ENCODE measurements at regions not wholly inside any gene's neighbourhood (a gene's known extent, or its start where the extent isn't known, plus 50 kb on each side); places are given as distances from the start of the nearest gene placed in this dataset.

DNA sequence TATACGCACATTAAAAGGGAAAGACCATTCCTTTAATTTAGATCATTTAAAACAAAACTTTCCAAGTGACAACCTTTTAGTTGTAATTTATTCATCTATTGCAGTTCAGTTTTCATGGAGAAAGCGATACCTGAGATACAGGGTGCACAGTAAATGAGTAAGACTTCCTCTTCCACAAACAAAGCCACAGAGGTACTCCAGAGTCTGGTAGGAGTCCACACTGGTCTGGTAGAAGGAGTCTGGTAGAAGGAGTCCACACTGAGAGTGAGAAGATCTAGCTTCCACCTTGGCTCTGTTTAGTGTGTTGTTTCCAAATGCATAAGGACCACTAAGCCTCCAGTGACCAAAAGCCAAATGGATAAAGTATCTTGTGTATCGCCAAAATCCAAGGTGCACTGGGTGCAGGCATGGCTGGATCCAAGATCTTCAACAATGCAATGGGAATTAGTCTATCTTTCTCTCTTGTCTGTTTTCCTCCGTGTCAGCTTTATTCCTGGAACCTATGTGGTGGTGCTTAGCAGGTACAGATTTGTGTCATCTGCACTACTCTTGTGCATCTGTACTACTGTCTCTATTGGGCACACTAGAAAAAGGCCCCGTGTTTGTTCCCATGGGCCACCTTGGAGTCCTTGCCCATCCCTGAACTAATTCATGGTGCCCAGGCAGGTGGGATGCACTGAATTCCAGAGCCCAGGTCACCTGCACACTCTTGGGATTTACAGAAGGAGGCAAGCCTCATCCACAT is 331.1 kb downstream of the BCL11B start:
- DNase-seq (ENCODE audit: low read depth), result no peak

DNA sequence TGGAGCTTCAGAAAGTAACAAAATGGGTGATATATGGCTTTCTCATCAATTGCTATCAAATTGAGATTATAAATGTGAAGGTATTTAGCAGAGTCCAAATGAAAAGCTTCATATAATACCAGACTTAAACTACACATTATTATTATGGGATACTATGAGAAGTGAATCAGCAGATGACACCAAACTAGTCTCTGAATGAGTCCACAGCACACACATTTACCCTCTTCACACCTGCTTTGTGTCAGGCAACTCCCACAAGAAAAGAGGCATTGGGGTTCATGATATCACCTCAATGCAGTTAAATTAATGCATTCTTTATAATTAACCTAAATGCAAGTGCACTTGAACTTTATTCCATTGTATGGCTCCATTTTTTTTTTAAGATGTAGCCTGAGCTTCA is 330.5 kb downstream of the BCL11B start:
- DNase-seq (ENCODE audit: low read depth), result no peak

DNA sequence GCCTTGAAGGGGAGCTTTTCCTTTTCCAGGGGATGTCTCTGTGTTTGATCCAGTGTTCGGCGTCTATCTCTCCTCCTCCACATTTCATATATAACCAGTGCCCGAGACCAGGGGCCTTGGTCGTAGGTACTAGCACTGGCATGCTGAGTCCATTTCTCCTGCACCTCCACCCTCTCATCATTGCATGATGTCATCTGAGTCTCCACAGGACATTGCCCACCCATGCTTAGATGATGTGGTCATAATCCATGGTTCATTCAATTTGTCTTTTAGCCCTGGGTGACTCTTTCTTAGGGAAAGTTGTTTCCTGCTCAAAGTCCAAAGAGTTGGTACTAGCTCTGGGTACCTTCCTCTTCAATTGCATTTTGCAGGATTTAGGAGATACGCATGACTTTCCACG is 328.1 kb downstream of the BCL11B start:
- no peak for DNase-seq (ENCODE audit: low read depth)

DNA sequence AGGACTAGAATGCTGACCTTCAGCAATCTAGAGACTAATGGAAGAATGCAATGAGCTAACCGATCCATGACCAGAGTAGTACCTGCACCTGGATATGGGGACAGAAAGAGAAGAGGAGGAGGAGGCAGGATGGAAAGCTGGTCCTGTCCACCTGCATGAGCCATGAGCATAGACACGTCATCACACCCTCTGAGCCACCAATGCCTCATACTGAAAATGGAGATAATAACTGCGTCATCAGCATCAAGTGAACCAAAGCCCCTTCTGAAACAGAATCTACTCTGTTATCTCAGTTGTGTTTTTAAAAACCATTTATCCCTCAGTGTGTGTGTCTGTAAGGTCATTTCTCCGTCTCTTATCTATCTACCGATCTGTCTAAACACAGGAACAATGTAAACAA is 327.0 kb downstream of the BCL11B start:
- DNase-seq (ENCODE audit: low read depth), result no peak

DNA sequence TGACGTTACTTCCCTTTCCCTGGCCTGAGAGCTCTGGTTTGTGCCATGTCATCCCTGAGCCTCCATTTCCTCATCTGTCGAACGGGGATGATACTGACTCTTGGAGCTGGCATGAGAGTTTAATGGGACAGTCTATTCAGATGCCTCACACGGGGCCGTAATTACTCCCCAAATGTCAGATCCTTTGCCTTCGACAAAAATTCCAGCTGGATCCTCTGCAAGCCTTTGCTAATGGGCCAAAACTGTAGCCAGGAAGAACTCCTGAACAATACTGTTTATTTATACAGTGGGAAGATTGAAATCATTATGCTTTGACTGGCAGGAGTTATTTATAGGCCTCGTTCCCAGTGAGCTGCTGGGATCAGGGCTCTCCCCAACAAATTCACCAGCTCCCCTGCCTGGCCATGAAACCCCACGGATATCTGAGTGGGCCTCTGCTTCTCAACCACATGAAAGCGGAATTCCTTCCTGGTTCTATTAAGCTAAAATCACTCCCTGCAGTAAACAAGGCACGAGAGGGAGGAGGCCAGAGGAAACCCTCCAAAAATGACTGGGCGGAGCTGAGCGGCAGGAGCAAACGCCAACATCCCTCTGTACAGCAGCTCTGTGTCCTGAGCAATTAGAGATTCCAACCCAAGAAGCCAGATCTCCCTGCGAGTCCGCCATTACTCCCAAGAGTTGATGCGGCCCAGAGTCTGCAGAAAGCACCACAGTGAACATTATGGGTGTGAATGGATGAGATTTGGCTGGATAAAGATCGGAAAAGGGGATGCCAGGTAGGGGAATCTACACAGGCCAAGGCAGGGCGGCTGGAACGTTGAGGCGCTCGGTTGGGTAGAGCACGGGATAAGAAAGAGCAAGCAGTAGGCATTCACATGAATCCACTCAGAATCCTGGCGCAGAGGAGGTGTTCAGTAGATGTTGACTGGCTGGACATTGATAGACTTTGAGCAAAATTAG is 326.1 kb downstream of the BCL11B start:
- DNase-seq (ENCODE audit: low read depth), result no peak

DNA sequence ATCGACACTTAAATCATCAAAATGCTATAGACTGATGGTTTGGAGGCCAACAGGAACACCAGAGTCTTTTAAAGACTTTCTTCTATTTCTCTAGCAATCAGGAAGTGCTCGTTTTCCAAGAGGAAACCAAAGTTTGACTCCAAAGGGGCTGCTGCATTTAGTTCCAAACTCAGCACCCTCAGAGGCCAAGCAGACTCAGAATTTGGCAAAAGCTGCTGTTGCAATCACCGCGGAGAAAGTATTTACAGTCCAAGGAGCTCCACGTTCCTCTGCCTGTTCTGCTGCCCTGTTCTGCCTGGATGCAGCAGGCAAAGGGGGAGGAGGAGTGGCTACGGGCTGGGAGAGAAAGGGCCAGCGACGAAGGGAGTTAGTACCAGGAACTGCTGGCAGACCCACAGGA is 325.1 kb downstream of the BCL11B start:
- DNase-seq (ENCODE audit: low read depth), result no peak

DNA sequence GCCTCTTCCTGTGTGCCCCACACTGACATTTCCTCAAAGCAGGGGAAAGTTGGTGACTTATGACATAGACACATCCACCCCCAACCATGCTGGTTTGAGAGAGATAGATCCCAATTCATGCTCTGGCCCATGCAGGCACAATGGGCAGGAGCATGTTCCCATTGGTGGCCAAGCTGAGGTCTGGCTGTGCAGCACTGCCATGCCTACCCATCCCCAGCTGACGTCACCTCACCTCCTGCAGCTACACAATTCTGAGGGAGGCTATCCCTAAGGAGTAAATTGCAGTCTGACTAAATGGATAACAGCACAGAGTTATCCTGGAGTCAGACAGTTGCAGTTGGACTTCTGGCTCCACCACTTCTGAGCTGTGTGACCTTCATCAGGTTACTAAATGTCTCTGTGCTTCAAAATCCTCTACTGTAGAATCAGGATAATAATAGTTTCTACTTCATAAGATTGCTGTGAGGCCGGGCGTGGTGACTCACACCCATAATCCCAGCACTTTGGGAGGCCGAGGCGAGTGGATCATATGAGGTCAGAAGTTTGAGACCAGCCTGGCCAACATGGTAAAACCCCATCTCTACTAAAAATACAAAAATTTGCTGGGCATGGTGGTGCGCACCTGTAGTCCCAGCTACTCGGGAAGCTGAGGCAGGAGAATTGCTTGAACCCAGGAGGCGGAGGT is 323.9 kb downstream of the BCL11B start:
- no peak for DNase-seq (ENCODE audit: low read depth)

DNA sequence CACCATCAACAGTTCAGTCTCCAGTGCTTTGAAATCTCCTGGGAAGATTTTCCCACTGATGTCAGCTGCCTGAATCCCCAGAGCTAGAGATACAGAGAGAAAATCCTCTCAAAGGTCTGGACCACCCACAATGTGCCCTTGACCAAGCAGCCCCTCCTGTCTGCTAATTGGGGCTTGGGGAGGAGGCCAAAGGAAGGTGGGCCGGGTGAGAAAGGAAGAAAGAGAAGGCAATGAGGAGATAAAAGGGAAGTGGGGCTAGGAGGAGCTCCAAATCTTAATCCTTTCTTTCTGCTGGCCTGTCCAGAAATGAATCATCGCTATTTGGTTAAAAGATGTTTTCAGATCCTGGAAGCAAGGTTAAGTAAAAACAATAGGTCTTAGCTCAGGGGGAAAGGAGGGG is 322.9 kb downstream of the BCL11B start:
- DNase-seq (ENCODE audit: low read depth), result no peak

DNA sequence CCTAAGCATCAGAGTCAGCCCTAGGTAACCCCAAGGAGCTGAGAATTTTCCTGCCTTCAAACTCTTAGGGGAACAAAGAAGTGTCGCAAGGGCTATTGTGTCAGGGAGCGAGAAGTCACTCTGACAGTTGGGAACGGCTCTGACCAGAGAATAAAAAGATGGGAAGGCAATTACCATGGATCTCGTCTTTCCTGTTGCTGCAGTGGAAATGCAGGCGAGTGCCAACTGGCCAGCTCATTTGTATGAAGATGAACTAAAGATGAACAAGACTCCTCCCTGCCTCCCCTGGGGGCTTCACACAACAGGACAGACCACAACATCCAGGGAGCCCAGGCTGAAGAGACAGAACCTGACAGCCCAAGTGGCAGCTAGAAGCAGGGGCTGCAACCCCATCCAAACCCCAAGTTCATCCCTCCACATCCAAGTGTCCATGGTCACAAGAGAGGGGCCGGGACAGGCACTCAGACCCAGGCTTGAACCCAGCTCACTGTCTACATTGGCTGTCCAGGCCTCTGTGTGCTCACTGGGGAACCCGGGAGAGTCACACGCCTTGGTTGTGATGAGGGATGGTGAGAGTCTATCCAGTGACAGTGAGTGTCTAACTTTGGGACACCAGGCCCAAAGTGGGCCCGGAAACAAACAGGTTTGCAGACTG is 322.4 kb downstream of the BCL11B start:
- no peak for DNase-seq (ENCODE audit: low read depth)

DNA sequence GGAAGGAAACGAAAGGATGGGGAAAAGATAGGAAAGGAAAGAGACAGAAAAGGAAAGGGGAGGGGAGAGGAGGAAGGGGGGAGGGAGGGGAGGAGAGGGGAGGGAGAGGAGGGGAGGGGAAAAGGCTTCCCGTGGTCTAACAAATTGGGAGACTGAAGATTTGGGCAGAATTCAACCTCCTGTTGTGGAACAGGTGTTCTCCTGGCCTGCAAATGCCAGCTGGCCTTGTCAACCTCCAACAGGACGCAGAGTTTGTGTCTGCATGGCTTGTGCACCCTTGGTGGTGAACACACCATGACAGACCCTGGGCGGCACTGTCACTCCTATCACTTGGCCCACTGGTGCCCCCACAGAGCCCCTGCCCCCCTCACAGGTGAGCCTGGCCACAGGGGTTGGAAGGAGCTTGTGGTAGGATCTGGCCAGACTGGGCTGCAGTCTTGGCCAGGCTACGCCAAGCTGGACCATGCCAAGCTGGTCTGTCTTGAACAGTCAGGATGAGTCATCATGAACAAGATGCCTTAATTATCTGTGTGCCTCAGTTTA is 321.6 kb downstream of the BCL11B start:
- no peak for DNase-seq (ENCODE audit: low read depth)

DNA sequence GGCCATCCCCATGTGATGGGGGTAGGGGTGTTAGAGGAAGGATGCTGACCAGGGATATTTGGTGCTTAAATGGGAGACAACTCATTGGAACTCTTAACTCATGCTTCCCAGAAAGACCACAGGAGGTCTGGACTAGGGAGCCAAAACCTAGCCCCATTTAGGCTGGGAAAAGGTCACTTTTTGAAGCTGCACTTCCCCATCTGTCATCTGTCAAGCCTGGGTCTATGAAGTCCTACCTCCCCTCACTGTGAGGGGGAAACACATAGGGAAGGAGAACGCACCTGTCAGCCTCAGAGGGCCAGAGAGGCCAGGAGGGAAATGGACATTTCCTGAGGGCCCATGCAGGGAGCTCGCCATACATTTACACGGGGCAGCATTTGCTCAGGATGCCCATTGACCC is 321.0 kb downstream of the BCL11B start:
- DNase-seq (ENCODE audit: low read depth), result no peak

DNA sequence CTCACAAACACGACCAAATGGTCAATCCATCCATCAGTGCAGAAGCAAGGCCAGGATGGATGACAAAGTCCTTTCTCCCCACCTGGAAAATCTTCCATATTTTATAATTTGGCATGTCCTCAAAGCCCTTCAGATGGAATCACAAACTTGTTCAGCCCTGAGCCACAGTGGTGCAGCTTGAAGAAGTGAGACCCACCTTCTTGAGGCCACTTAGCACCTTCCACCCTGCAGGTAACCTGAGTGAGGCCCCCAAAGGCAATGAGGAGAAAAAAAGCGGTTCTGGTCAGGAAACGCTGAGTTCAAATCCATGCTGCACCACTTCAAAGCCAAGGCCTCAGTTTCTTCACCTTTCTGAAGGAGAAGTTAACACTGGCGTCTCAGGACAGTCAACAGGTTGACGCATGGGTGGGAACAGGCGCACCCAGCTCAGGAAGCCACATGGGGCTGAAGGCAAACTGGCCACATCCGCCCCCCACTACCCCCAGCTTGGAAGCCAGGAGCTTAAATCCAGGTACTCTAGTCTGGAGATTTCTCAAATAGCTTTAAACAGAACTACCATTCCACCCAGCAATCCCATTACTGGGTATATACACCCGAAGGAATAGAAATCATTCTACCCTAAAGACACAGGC is 320.4 kb downstream of the BCL11B start:
- no peak for DNase-seq (ENCODE audit: low read depth)

DNA sequence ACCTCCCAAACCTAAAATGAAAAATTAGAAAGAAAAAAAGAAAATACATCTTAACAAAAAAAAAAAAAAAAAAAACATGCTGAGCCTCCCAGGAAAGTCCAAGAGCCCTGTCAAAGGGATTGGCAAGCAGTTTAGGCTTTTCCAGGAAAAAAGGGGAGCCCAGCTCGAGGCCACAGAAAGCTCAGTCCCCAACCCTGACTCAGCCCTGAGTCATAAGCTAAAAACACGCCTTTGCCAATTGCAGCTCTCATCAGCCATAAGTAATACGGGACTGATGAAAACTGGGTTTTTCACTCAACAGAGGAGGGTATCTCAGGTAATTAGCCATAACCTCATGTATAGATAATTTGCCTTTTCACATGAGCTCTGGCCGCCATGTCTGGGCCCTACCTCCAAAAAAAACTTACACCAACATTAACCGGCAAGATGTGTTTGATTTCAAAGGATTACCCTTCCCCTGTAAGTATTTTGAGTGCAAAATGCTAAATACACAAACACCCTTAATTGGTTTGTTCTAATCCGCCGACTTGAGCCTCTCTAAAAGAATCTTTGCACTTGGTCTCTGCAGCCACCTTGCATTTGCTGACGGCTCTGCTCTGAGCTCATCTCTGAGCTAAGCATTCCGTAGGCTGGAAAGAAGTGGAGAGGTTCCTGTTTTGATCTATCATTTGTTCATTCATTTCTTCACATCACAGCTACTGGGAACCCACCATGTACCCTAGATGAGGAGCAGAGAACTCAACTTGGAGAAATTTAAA is 319.2 kb downstream of the BCL11B start:
- peak; percentile 1 for DNase-seq (ENCODE audit: low read depth)

DNA sequence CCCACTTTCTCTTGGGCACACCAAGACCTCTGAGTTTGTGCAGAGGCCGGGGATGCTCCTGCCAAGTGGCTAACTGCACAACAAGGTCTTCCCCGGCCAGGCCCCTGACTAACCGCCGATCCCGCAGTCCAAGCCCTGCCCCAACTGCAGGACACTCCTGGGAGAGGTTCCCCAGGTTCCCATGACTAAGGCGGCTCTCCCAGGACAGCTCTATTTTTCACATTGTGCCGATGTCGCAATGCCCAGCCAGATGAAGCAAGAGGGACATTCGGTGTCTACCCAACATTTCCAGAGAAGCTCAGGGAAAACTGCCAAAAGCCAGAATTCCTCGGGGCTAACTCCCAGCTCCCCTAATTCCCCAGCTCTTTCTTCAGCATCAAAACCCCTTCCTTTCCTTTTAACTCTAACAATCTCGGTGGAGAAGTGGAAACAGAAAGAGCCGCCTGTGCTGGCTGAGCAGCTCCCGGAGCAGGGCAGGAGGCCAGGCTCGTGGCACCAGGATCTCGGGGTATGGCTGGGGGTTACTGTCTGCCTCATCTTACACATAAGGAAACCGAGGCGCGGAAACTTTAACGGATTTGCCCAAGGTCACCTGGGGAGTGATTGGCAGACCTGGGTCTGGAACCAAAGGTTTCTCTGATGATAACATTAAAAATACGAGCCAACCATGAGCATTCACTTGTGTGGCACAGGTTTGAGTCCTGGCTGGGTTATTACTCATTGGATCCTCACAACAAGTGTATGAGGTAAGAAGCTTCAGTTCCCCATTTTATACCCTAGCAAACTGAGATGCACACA is 318.2 kb downstream of the BCL11B start:
- DNase-seq (ENCODE audit: low read depth), result no peak

DNA sequence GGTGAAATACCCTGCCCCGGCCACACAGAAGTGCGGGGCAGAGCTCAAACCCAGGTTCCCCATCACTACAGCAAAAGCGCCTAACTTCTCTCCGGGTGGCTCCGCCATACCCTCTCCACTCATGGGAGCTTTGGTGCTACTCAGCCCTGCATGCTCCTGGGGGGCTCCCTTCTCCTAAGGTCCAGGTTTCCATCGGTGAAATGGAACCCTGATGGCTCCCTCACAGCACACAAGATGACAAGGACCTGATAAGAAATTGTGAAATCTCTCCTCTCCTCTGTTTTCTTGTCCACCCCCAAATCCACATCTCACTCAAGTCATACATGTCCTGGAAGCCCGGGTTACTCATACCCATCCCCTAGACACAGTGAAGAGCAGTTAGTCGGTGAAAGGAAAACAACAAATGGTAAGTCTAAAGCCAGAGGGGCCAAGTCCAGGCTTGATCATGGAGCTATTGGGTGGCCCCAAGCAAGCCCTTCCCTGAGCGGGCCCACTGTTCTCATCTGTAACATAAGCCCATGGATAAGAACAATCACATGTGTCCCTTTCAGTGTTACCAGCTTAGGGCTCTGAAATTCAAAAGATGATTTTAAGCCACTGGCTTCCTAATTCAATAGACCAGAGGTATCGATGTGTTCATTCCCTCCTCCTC is 317.5 kb downstream of the BCL11B start:
- DNase-seq (ENCODE audit: low read depth), result no peak

DNA sequence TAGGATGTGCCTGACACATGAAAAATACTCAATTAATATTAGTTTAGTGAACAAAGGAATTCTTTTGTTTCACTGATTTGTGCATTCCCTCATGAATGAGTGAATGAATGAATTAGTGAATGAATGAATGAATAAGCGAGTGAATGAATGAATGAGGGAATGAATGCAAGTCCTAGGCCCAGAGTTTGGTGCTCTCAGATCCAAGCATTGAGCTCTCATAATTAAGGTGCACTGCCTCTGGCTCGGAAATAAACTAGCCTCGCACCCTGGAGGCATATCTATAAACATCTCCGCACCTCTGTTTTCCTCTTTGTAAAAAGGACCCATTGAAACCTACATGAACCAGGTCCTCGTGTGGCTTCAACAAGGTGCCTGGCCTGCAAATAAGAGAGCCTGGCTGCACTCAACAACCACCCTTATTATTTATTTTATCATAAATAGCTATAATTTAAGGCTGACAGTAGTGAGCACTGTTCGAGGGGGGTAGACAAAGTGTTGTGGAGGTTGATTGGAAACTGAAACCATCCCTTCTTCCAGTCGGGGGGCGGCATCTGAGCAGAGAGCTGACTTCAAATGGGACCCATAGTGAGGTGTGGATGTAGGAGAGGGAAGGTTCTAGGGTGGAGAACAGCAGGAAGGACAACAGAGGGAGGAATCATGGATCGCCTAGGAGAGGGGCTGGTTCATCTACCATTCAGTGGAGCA is 316.8 kb downstream of the BCL11B start:
- DNase-seq (ENCODE audit: low read depth), result no peak

DNA sequence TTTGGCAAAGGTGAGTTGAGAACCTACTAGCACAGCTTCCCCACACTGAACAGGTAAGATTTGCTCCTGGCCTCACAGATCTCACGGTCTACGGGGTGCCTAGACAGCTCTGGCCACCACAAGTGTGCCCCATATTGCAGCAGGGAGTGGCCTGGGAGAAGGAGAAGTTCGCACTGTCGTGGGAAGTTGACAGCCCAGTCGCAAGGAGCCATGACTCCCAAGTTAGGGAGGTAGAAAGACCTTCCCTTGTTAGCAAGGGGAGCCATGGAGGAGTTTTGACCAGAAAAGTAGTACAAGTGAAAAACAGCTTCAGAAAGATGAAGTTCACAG is 316.3 kb downstream of the BCL11B start:
- no peak for DNase-seq (ENCODE audit: low read depth)

DNA sequence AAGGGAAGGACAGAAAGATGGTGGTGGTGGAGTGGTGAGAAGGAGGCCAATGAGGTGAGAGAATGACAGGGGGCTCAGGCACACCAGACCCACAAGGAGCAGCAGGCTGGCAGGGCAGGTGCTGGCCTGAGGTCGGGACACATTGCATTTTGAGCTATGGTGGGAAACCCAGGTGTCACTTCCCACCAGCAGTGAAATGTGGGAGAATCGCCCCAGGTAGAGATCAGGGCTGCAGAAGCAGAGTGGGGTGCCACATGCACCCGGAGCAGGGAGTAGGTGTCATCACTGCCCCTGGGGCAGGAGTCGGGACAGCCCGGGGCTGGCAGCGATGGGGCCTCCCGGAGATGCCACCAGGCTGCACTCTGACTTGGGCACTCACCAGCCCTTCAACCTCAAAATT is 315.8 kb downstream of the BCL11B start:
- no peak for DNase-seq (ENCODE audit: low read depth)

All from myocyte (in vitro differentiated cells).